ENCODE measurements at regions not wholly inside any gene's neighbourhood (a gene's known extent, or its start where the extent isn't known, plus 50 kb on each side); places are given as distances from the start of the nearest gene placed in this dataset.

DNA sequence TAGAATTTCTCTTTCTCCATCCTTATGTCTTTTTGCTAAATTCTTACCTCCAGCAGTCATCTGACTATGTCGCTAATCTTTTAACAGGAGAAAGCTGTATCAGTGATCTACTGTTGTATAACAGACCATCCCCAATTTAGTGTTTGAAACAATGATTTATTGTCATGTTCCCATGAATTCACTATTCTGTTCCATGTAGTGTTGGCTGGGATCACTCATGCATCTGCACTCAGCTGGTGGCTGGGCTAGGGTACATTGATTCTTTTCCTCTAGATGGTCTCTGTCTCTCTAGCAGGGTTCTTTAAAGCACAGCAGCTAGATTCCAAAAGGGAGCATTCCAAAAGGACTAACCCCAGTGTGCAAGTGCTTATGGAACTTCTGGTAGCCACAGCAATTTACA, 184.2 kb upstream of the FANCL start:
- H3K4me3 ChIP-seq (ENCODE audit: low read depth, low read length) = no peak overlapping the region
- TF ChIP-seq CTCF (IDR thresholded peaks at IDR 0.05; ENCODE audit: low read depth, low read length, missing control alignments) = no peak
- no peak for DNase-seq (ENCODE audit: low read depth)

DNA sequence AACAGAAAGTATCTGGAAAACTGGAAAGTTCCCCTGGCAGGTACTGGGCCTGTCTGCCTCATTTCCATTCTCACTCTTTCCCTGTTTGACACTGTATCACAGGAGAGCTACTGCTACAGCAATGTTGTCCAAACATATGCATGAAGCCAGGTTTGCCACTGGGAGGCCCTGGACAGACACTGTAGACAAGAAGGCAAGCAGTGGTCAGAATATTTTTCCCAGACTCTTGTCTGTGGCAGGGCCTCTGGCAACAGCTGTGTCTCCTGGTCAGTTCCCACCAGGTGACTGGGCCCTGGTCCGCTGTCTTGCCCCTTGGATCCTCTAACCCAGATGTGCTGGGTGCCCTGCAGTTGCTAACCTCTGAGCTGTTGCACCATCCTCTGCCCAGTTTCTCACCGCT, 178.9 kb upstream of the FANCL start:
- DNase-seq (ENCODE audit: low read depth) = no peak
- no peak overlapping the region for H3K4me3 ChIP-seq (ENCODE audit: low read depth, low read length)
- TF ChIP-seq CTCF (IDR thresholded peaks at IDR 0.05; ENCODE audit: low read depth, low read length, missing control alignments) = no peak

DNA sequence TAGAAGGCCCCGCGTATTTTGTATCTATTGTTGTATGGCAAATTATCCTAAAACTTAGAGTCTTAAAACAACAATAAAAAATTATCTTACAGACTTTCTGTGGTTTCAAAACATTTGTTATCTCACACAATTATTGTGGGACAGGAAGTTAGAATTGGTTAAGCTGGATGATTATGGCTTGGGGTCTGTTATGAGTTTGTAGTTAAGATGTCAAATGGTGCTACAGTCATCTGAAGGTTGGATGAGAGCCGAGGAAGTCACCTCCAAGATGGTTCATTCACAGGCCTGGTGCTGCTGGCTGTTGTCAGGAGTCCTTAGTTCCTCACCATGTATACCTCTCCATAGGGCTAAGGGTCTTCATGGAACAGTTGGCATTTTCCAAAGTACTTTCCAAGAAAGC, 175.6 kb upstream of the FANCL start:
- no peak for TF ChIP-seq CTCF (IDR thresholded peaks at IDR 0.05; ENCODE audit: low read depth, low read length, missing control alignments)
- no peak for DNase-seq (ENCODE audit: low read depth)
- H3K4me3 ChIP-seq (ENCODE audit: low read depth, low read length) = no peak overlapping the region

GRCh38 chr2:58414506-58414905, 173.4 kb upstream of the FANCL start:
- no peak overlapping the region for H3K4me3 ChIP-seq (ENCODE audit: low read depth, low read length)
- DNase-seq (ENCODE audit: low read depth) = no peak
- no peak for TF ChIP-seq CTCF (IDR thresholded peaks at IDR 0.05; ENCODE audit: low read depth, low read length, missing control alignments)

GRCh38 chr2:58410549-58410948, 169.4 kb upstream of the FANCL start:
- DNase-seq (ENCODE audit: low read depth) = no peak
- no peak overlapping the region for H3K4me3 ChIP-seq (ENCODE audit: low read depth, low read length)
- no peak for TF ChIP-seq CTCF (IDR thresholded peaks at IDR 0.05; ENCODE audit: low read depth, low read length, missing control alignments)

DNA sequence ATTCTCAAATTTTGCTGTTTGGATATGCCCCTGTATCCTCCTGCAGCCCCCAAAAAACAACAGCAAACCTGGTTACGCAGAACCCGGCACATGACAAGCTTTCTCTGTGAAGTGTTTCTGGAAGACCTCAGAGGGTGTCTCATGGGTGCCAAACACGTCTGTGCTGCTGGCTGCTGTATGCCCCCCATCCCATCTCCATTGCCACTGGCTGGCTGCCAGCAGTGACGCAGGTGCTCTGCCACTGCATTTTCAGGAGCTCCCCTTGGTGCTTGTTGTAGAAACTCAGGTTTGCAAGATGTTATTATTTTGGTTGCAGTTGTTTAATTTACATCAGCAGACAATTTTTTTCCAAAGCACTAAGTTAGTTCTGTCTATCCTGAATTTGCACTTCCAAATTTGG, 166.4 kb upstream of the FANCL start:
- no peak overlapping the region for H3K4me3 ChIP-seq (ENCODE audit: low read depth, low read length)
- TF ChIP-seq CTCF (IDR thresholded peaks at IDR 0.05; ENCODE audit: low read depth, low read length, missing control alignments) = no peak
- no peak for DNase-seq (ENCODE audit: low read depth)

- no peak for DNase-seq (ENCODE audit: low read depth)
- no peak overlapping the region for H3K4me3 ChIP-seq (ENCODE audit: low read depth, low read length)
- TF ChIP-seq CTCF (IDR thresholded peaks at IDR 0.05; ENCODE audit: low read depth, low read length, missing control alignments) = no peak
Observed at GRCh38 chr2:58405341-58405740, 164.2 kb upstream of the FANCL start.
